GM18505 (cell line): ENCODE measurements at regions not wholly inside any gene's neighbourhood (a gene's known extent, or its start where the extent isn't known, plus 50 kb on each side); places are given as distances from the start of the nearest gene placed in this dataset.
"Not testable (repeated sequence)": the region's sequence is repeated elsewhere in the genome, so short reads cannot be mapped to it uniquely, and the experiment has no call there.

Source experiments
- ATAC-seq: cut with Tn5 transposase; IDR thresholded peaks from one replicate; pipeline ENCODE4 v1.9.1; 2021; ENCODE audit not compliant: unreplicated experiment
- POLR2A ChIP-seq: IDR thresholded peaks from 4 replicates; pipeline ENCODE4 v1.6.1; 2011; ENCODE audit warnings: borderline replicate concordance; ENCODE audit not compliant: insufficient read depth, insufficient read length; ENCODE audit errors: extremely low read depth

DNA sequence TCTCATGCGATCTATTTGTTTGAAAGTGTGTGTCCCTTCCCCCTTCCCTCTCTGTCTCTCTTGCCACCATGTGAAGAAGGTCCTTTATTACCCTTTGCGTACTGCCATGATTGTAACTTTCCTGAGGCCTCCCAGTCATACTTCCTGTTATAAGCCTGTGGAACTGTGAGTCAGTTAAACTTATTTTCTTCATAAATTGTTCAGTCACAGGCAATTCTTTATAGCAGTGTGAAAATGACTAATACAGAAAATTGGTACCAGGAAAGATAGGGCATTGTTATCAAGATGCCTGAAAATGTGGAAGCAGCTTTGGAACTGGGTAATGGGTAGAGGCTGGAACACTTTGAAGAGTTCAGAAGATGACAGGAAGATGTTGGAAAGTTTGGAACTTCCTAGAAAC lies 743.7 kb upstream of the NECTIN3 start:
- TF ChIP-seq POLR2A: no peak
- no peak for ATAC-seq

DNA sequence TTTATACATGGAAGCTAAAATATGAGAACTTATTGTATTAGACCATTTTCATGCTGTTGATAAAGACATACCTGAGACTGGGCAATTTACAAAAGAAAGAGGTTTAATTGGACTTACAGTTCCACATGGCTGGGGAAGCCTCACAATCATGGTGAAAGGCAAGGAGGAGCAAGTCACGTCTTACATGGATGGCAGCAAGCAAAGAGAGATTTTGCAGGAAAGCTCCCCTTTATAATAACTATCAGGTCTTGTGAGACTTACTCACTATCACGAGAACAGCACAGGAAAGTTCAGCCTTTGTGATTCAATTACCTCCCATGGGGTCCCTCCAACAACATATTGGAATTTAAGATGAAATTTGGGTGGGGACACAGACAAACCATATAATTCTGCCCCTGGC lies 740.1 kb upstream of the NECTIN3 start:
- ATAC-seq: not testable (repeated sequence)

DNA sequence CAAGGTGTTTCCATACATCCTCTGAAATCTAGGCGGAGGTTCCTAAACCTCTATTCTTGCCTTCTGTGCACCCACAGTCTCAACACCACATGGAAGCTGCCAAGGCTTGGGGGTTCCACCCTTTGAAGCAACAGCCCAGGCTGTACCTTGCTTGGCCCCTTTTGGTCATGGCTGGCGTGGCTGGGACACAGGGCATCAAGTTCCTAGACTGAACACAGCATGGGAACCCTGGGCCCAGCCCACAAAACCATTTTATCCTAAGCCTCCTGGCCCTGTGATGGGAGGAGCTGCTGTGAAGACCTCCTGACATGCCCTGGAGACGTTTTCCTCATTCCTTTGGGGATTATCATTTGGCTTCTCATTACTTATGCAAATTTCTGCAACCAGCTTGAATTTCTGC lies 739.0 kb upstream of the NECTIN3 start:
- ATAC-seq: no peak
- TF ChIP-seq POLR2A: no peak

DNA sequence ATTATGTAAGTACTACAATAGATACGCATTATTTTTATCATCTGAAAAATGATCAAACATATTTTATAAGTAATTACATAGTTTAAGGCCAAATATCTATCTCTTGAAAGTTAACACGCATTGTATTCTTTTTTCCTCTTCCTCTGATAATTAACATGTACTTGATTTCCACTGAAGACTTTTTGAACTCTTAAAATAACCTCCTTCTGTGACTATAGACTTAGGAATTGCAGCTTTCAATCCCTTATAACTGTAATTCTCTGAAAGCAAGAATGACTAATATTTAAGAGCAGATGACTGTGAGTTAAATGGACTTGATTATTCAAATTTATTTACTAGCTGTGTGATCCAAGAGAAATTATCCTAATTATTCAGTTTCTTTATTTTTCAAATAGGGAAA lies 730.6 kb upstream of the NECTIN3 start:
- no peak for ATAC-seq

DNA sequence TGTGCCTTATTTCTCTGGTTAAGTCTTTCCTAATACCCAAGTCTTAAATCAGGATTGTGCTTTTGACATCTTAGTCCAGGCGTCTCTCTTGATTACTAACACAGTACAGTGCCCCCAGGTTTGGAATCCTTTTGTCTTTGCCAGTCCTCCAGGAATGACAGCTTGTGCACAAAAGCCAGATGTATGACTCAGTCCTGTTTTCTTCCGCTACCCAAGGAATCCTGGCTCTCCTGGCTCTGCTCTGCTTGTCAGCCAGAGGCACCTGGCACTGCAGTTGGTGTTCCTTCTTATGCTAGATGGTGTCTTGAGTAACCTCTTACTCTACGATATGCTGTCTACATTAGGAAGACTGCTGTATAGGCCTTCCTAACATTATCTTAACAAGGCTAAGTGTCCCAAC lies 728.2 kb upstream of the NECTIN3 start:
- no peak for TF ChIP-seq POLR2A
- ATAC-seq: peak; percentile 3

More for the DNA sequence above, 730.6 kb upstream of the NECTIN3 start:
- no peak for TF ChIP-seq POLR2A

DNA sequence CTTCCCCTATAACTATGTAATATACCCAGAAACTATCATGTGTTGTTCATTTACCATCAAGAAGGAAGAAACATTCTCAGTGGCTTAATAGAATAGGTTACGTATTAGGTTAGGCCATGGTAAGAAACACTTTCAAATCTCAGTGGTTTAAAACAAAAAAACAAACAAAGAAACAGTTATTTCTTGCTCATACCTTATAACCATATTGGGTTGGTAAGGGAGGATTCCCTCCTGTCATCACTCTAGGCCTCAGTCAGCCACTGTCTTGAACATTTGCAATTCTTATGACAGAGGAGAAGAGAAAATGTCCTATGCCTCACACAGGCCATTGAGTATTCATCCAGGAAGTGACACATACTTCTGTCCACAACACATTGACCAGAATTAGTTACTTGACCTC lies 727.7 kb upstream of the NECTIN3 start:
- ATAC-seq: peak; percentile 81
- TF ChIP-seq POLR2A: no peak

DNA sequence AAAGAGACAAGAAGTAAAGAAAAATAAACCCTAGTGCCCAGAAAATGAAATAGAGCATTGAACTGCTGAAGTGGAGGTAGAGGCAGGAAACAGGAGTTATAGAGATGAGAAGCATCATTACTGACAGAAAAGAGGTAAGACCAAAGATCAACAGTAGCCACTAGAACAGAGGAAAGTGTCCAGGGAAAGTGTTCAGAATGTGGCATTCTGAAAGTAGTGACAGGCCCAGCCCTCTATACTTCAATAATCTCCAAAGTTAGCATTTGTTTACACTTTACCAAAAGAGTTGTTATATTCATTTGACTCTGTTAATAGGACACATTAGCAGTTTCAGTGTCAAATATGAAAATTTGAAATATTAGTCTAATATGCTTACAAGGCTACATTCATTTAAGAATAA lies 727.1 kb upstream of the NECTIN3 start:
- no peak for ATAC-seq
- no peak for TF ChIP-seq POLR2A

DNA sequence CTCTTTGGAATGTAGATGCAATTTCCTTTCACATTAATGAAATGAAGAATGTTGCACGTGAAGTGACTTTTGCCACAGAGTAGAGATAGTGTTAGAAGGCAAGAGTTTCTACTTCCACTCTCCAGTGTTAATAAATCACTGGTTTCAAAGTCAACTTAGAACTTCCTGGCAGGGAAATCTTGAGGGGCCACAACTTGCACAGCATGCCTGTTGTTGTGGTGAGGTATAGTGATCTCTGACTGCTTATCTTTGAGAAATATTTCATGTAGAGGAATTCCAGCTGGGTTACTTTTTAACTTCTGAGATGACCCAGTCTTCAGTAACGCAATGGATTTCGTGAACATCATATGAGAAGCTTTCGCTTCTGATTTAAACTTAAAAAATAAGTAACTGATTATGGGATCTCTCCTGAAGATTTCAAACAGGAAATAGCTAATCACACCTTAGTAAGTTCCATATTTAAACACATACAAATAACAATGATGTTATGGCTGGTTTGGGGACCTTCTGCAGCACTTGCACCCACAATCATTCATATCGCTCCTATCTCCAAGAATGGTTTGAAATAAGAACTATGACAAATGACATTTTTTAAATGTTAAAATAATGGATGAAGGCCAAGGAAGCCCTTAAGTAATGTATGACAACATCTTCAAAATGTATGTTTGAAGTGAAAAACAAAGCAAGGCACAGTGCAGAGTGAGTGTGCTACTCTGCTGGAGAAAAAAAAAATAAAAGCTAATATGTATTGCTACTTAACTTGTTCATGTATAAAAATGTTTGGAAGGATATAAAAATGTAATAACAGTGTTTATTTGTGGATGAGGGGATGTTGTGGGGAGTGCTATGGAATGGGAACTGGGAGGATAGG lies 726.5 kb upstream of the NECTIN3 start:
- no peak for TF ChIP-seq POLR2A
- peak; percentile 50 for ATAC-seq

DNA sequence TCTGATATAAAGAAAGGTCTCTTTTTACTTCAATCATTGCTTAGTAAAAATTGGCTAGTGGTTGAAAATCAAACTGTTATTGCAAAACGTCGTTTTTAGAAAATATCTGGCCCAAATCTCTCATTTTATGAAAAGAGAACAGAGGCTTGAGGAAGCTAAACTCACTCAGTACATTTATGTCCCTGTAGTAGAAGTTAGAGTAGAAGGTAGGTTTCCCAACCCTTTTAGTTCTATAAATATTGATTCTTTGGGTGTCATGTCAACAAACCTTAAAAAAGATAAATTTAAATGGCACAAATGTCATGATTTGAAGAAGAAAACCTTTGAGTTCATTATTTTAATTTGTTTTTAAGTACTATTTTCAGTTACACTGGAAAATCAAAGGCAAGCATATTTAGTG lies 722.3 kb upstream of the NECTIN3 start:
- TF ChIP-seq POLR2A: no peak
- ATAC-seq: no peak

DNA sequence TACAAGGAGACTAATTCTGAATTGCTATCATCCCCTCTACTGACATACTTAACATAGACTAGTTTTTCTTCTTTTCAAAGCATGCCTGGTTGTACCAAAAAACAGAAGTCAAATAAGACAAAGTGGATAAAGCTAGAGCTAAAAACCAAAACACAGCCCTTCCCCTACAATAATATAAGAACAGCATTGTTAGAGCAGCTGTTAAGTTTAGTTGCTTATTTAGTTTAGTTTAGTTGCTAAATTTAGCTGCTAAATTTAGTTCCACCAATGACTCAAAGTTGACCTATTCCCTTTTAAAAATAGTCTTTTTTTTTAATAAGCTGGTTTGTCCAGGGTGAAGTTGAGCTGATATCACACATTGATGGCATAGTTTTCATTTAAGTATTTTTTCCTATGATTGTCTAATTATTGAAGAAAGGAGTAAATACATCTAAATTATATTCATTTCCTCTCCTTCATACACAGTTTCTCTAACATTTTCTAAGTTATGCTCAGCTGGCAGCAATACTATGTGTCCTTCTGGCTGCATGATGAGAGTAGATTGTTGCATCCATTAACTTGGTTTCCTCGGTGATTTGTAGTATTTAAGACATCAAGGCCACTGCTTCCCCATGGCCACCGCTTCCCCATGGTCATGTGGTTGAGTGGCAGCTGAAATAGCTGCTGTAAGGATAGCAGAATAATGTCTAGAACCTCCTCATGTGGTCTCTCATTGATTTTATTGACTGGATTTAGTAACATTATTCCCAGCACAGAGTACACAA lies 718.6 kb upstream of the NECTIN3 start:
- no peak for TF ChIP-seq POLR2A
- ATAC-seq: no peak

DNA sequence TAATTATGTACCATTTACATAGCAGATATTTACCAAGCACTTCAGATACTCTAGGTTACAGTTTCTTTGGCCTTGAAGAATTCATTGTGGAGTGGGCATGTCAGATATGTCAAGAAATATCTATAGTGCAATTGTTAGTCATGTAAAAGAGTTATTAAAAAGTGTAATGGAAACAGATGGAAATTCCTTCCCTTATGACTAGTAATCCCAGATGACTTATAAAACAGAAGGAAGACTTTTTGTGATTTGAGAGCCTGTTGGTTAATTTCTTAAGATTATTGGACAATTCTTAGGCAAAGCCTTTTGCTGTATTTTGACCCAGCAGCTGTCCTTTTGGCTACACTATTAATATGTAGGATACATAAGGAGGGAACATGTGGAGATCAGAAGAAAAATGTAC lies 708.9 kb upstream of the NECTIN3 start:
- no peak for TF ChIP-seq POLR2A
- no peak for ATAC-seq

DNA sequence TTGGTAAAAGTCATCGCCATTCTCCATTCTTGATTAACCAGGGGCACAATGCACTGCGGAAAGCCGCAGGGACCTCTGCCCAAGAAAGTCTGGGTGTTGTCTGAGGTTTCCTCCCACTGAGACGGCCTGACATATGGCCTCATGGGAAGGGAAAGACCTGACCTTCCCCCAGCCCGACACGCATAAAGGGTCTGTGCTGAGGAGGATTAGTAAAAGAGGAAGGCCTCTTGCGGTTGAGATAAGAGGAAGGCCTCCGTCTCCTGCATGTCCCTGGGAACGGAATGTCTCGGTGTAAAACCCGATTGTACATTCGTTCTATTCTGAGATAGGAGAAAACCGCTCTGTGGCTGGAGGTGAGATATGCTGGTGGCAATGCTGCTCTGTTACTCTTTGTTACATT lies 704.3 kb upstream of the NECTIN3 start:
- ATAC-seq: not testable (repeated sequence)

DNA sequence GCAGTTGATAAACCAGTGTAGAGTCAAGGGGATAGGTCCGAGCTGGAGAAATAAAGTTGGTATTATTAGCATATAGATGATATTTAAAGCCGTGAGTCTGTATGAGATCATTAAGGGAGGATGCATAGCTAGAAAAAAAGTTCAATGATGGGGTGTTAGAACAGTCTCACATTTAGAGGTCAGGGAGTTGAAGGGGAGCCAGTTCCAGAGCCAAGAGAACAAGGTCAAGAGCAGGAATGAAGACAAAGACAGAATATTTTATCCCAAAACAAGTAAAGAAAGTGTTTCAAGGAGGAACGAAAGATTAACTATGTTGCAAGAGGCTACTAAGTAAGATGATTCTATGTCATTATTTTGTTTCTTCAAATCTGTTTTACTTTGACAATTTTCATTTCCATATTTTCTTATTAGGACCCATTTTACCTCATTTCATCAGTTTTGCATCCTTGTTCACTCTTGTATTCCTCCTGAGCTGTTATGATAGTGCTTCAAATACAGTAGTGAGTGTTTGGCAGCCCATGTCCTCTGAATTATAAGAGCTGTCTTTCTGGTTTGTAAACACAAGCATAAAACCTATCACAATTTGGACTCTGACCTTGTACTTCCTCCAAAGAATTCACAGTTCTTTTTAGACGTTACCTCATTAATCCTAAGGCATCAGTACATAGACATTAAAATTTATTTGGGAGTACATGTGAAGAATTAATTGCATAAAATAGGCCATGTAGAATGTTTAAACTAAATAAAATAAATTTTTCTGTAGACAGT lies 695.7 kb upstream of the NECTIN3 start:
- ATAC-seq: no peak
- no peak for TF ChIP-seq POLR2A
